WTC11 (cell line): ENCODE measurements at regions not wholly inside any gene's neighbourhood (a gene's known extent, or its start where the extent isn't known, plus 50 kb on each side); places are given as distances from the start of the nearest gene placed in this dataset.

Experiments used
- ATF2 ChIP-seq: sonication (generic); formaldehyde crosslinking; IDR thresholded peaks from 2 replicates; pipeline ENCODE4 v1.8.1; 2022; ENCODE audit warnings: low read depth, missing genetic modification reagents, borderline replicate concordance
- CTCF ChIP-seq: fragments of 200-600 bp; IDR thresholded peaks from 2 replicates; pipeline ENCODE4 v1.8.0; 2022; ENCODE audit warnings: antibody characterized with exemption
- USF2 ChIP-seq: sonication (generic); formaldehyde crosslinking; IDR thresholded peaks from 2 replicates; pipeline ENCODE4 v1.8.1; 2023; ENCODE audit warnings: mild to moderate bottlenecking, missing genetic modification reagents, moderate library complexity

GRCh38 chr4:54386693-54387092 is 157.6 kb downstream of the PDGFRA start:
- TF ChIP-seq USF2 (CRISPR knock-in tag) (no peak), CTCF (no peak), ATF2 (CRISPR knock-in tag) (no peak)
